SK-N-SH (cell line): ENCODE measurements at regions not wholly inside any gene's neighbourhood (a gene's known extent, or its start where the extent isn't known, plus 50 kb on each side); places are given as distances from the start of the nearest gene placed in this dataset.

Experiments
- CTCF ChIA-PET: fragments of 300-600, 350-600 bp; formaldehyde crosslinking; extraction: SDS; loops from one replicate; lab custom pipeline; 2021; lab: Yijun Ruan, JAX
- POLR2A ChIA-PET: fragments of 350-600 bp; sonication (Branson Sonifier 250); formaldehyde crosslinking; extraction: SDS; loops from one replicate; lab custom pipeline; 2020; ENCODE audit warnings: antibody characterized with exemption, inconsistent platforms; lab: Yijun Ruan, JAX
- DNase-seq: peaks from one replicate; pipeline ENCODE4 v3.0.0; 2012
- H2AFZ ChIP-seq: fragments of 200-600 bp; sonication (generic); 2 replicates; pipeline ENCODE4 v1.8.1; 2016; ENCODE audit warnings: antibody characterized with exemption, mild to moderate bottlenecking, low read depth
- H3F3A ChIP-seq: fragments of 200-600 bp; sonication (generic); replicated peaks from 2 replicates; pipeline ENCODE3; 2016; ENCODE audit warnings: antibody characterized with exemption, mild to moderate bottlenecking; ENCODE audit not compliant: insufficient read depth
- H3K27ac ChIP-seq, 2 experiments: fragments of 200-500 bp in 1 of 2; fragments of 200-600 bp in 1 of 2; sonication (Bioruptor generic) in 1 of 2; sonication (generic), shearing (Covaris generic) in 1 of 2; 2 replicates each; pipeline versions ENCODE4 v1.5.1 to v1.6.1; 2014 to 2016; ENCODE audit warnings: low read depth in 2 of 2, inconsistent platforms in 1 of 2, low read length in 1 of 2, mild to moderate bottlenecking in 1 of 2, mixed read lengths in 1 of 2
- H3K27me3 ChIP-seq: fragments of 200-600 bp; sonication (generic), shearing (Covaris generic); 2 replicates; pipeline ENCODE4 v1.6.1; 2016; ENCODE audit warnings: mixed run types; ENCODE audit not compliant: insufficient read depth
- H3K36me3 ChIP-seq, 2 experiments: fragments of 200-500 bp in 1 of 2; fragments of 200-600 bp in 1 of 2; sonication (Bioruptor generic) in 1 of 2; sonication (generic) in 1 of 2; replicated peaks in 1 of 2; 2 replicates each; pipeline versions ENCODE3 to v1.5.1; 2014 to 2016; ENCODE audit warnings: low read length in 1 of 2, mild to moderate bottlenecking in 1 of 2; ENCODE audit not compliant: insufficient read depth in 2 of 2, control insufficient read depth in 1 of 2
- H3K4me1 ChIP-seq, 2 experiments: fragments of 200-500 bp in 1 of 2; fragments of 200-600 bp in 1 of 2; sonication (Bioruptor generic) in 1 of 2; sonication (generic), shearing (Covaris generic) in 1 of 2; 2 replicates each; pipeline versions ENCODE4 v1.5.1 to v1.6.1; 2014 to 2016; ENCODE audit warnings: low read depth in 1 of 2, low read length in 1 of 2, mixed run types in 1 of 2; ENCODE audit not compliant: insufficient read depth in 2 of 2, control insufficient read depth in 1 of 2
- H3K4me2 ChIP-seq: fragments of 200-600 bp; sonication (generic), shearing (Covaris generic); 2 replicates; pipeline ENCODE4 v1.6.1; 2017; ENCODE audit warnings: mixed run types
- H3K4me3 ChIP-seq, 2 experiments: fragments of 200-500 bp in 1 of 2; fragments of 200-600 bp in 1 of 2; sonication (Bioruptor generic) in 1 of 2; sonication (generic), shearing (Covaris generic) in 1 of 2; 2 replicates each; pipeline versions ENCODE4 v1.5.1 to v1.8.1; 2014 to 2016; ENCODE audit warnings: low read depth in 2 of 2, inconsistent platforms in 1 of 2, low read length in 1 of 2, mild to moderate bottlenecking in 1 of 2, mixed read lengths in 1 of 2, moderate library complexity in 1 of 2
- H3K79me2 ChIP-seq: fragments of 200-600 bp; sonication (generic); 2 replicates; pipeline ENCODE4 v1.8.1; 2017; ENCODE audit warnings: mild to moderate bottlenecking; ENCODE audit not compliant: insufficient read depth
- H3K9ac ChIP-seq: fragments of 200-600 bp; sonication (generic); 2 replicates; pipeline ENCODE4 v1.6.1; 2017; ENCODE audit warnings: mixed run types
- H3K9me2 ChIP-seq: fragments of 200-600 bp; sonication (generic); 2 replicates; pipeline ENCODE4 v1.6.1; 2017; ENCODE audit warnings: mixed run types
- H3K9me3 ChIP-seq: fragments of 200-600 bp; sonication (generic); 2 replicates; pipeline ENCODE4 v1.6.1; 2017; ENCODE audit warnings: mixed run types, mild to moderate bottlenecking, moderate library complexity
- H4K20me1 ChIP-seq: fragments of 200-600 bp; sonication (generic); 2 replicates; pipeline ENCODE4 v1.6.1; 2017; ENCODE audit warnings: mild to moderate bottlenecking, mixed run types; ENCODE audit not compliant: insufficient read depth
- CHD2 ChIP-seq: fragments of 150-350 bp; IDR thresholded peaks from 2 replicates; pipeline ENCODE4 v1.6.1; 2018; ENCODE audit warnings: low read length; ENCODE audit not compliant: partially characterized antibody
- ELF1 ChIP-seq: IDR thresholded peaks from 2 replicates; pipeline ENCODE4 v1.4.0; 2012
- FOSL2 ChIP-seq: IDR thresholded peaks from 2 replicates; pipeline ENCODE4 v1.4.0; 2012; ENCODE audit warnings: low read depth, mild to moderate bottlenecking, moderate library complexity, borderline replicate concordance
- FOXJ3 ChIP-seq: sonication (generic); formaldehyde crosslinking; IDR thresholded peaks from 2 replicates; pipeline ENCODE4 v1.5.1; 2020; ENCODE audit warnings: mild to moderate bottlenecking, missing genetic modification reagents
- IRF3 ChIP-seq: fragments of 150-350 bp; IDR thresholded peaks from 2 replicates; pipeline ENCODE4 v1.6.1; 2016; ENCODE audit warnings: mild to moderate bottlenecking, low read depth, low read length
- MAX ChIP-seq: IDR thresholded peaks from 2 replicates; pipeline ENCODE4 v1.4.0; 2012; ENCODE audit warnings: low read depth
- MXI1 ChIP-seq: IDR thresholded peaks from 2 replicates; pipeline ENCODE4 v1.6.1; 2012; ENCODE audit warnings: mild to moderate bottlenecking, low read depth, low read length, improper control_type of control experiment
- NFIC ChIP-seq: IDR thresholded peaks from 2 replicates; pipeline ENCODE4 v1.4.0; 2012; ENCODE audit warnings: borderline replicate concordance
- PBX3 ChIP-seq: IDR thresholded peaks from 2 replicates; pipeline ENCODE4; 2012
- POLR2AphosphoS5 ChIP-seq: IDR thresholded peaks from 2 replicates; pipeline ENCODE4 v1.6.1; 2012; ENCODE audit warnings: low read depth, low read length
- RAD21 ChIP-seq: IDR thresholded peaks from 2 replicates; pipeline ENCODE4 v1.6.1; 2012; ENCODE audit warnings: mild to moderate bottlenecking, low read length
- REST ChIP-seq: IDR thresholded peaks from 2 replicates; pipeline ENCODE4 v1.6.1; 2012; ENCODE audit warnings: mild to moderate bottlenecking, low read depth, low read length, moderate library complexity
- RFX5 ChIP-seq: IDR thresholded peaks from 2 replicates; pipeline ENCODE4 v1.6.1; 2012; ENCODE audit warnings: mild to moderate bottlenecking, improper control_type of control experiment, low read length
- RXRA ChIP-seq: IDR thresholded peaks from 2 replicates; pipeline ENCODE4 v1.4.0; 2012; ENCODE audit warnings: low read depth, mild to moderate bottlenecking, borderline replicate concordance
- SIN3A ChIP-seq: IDR thresholded peaks from 2 replicates; pipeline ENCODE4 v1.6.1; 2012; ENCODE audit warnings: low read depth, mild to moderate bottlenecking, low read length, moderate library complexity, borderline replicate concordance
- TAF1 ChIP-seq: IDR thresholded peaks from 2 replicates; pipeline ENCODE4 v1.6.1; 2012; ENCODE audit warnings: low read depth, mild to moderate bottlenecking, low read length, moderate library complexity, borderline replicate concordance
- TCF12 ChIP-seq: IDR thresholded peaks from 2 replicates; pipeline ENCODE4 v1.4.0; 2012
- TEAD4 ChIP-seq: IDR thresholded peaks from 2 replicates; pipeline ENCODE4 v1.4.0; 2012; ENCODE audit warnings: mild to moderate bottlenecking, borderline replicate concordance; ENCODE audit not compliant: insufficient read depth
- WGBS: methylation state at CpG from one replicate; pipeline ENCODE4 v1.1.6; 2017; ENCODE audit warnings: low lambda C conversion rate; 5-methylcytosine and 5-hydroxymethylcytosine counted together
- TF ChIP-seq, protein P1 (sequence below): fragments of 200-600 bp; sonication (generic); IDR thresholded peaks from 2 replicates; pipeline ENCODE4 v1.6.1; 2017; ENCODE audit warnings: antibody characterized with exemption, mild to moderate bottlenecking, moderate library complexity
- TF ChIP-seq, protein P2 (sequence below): IDR thresholded peaks from 2 replicates; pipeline ENCODE4 v1.4.0; 2012; ENCODE audit warnings: low read depth, borderline replicate concordance

DNA sequence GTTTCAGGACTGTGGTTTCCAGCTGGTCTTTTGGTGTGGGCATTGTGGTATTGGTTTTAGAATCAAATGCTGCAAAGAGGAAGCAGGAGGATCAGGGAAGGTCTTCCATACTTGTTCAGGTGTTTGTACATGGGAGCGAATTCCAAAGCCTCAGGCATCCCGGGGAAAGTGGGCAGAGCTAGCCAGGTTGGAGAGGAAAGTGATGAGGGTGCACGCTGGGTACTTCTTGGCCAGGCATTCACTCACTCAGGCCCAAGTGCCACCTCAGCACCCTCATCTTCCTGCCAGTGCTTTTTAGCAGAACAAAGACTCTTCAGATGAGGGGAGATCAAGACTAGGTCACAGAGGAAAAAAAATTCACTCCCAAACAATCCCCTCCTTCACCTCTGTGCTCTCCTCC is 241.1 kb upstream of the TBX18 start:
- ChIA-PET CTCF (interaction anchor here (1.5 kb wide), 1 partner anchor 10 kb away, joined by 3 read pairs; no protein-coding TSS in a partner anchor), POLR2A (no interaction called here)
- H3K4me3 ChIP-seq: no peak overlapping the region
- WGBS: 22% methylated on average over 3 of the region's 3 CpGs
- no peak overlapping the region for H2AFZ ChIP-seq
- H3K9ac ChIP-seq: no peak overlapping the region
- TF ChIP-seq TEAD4: no peak
- TF ChIP-seq ELF1: no peak
- no peak for TF ChIP-seq SIN3A
- no peak for TF ChIP-seq RAD21
- no peak for TF ChIP-seq TAF1
- TF ChIP-seq, protein P1, sequence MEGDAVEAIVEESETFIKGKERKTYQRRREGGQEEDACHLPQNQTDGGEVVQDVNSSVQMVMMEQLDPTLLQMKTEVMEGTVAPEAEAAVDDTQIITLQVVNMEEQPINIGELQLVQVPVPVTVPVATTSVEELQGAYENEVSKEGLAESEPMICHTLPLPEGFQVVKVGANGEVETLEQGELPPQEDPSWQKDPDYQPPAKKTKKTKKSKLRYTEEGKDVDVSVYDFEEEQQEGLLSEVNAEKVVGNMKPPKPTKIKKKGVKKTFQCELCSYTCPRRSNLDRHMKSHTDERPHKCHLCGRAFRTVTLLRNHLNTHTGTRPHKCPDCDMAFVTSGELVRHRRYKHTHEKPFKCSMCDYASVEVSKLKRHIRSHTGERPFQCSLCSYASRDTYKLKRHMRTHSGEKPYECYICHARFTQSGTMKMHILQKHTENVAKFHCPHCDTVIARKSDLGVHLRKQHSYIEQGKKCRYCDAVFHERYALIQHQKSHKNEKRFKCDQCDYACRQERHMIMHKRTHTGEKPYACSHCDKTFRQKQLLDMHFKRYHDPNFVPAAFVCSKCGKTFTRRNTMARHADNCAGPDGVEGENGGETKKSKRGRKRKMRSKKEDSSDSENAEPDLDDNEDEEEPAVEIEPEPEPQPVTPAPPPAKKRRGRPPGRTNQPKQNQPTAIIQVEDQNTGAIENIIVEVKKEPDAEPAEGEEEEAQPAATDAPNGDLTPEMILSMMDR: no peak
- no peak for TF ChIP-seq FOSL2
- TF ChIP-seq IRF3: no peak
- TF ChIP-seq MAX: no peak
- no peak for TF ChIP-seq RXRA
- no peak for TF ChIP-seq TCF12
- TF ChIP-seq PBX3: no peak
- no peak for TF ChIP-seq REST
- TF ChIP-seq POLR2AphosphoS5: no peak
- TF ChIP-seq, protein P2, sequence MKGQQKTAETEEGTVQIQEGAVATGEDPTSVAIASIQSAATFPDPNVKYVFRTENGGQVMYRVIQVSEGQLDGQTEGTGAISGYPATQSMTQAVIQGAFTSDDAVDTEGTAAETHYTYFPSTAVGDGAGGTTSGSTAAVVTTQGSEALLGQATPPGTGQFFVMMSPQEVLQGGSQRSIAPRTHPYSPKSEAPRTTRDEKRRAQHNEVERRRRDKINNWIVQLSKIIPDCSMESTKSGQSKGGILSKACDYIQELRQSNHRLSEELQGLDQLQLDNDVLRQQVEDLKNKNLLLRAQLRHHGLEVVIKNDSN: no peak
- no peak for TF ChIP-seq NFIC
- no peak for TF ChIP-seq CHD2
- TF ChIP-seq MXI1: no peak
- no peak for TF ChIP-seq FOXJ3 (CRISPR knock-in tag)
- no peak for TF ChIP-seq RFX5
- H3K27ac ChIP-seq: no peak overlapping the region
- no peaks in the 10 kb centered on the region for H4K20me1 ChIP-seq
- H3K4me1 ChIP-seq: no peaks in the 10 kb centered on the region
- H3K27me3 ChIP-seq: no peaks in the 10 kb centered on the region
- H3F3A ChIP-seq: no peaks in the 10 kb centered on the region
- H3K9me2 ChIP-seq: no peaks in the 10 kb centered on the region
- DNase-seq: no peak
- no peaks in the 10 kb centered on the region for H3K9me3 ChIP-seq
- H3K36me3 ChIP-seq: no peaks in the 10 kb centered on the region
- no peak overlapping the region for H3K4me2 ChIP-seq
- no peaks in the 10 kb centered on the region for H3K79me2 ChIP-seq
